Type B pancreatic cell (in vitro differentiated cells): ENCODE measurements at regions not wholly inside any gene's neighbourhood (a gene's known extent, or its start where the extent isn't known, plus 50 kb on each side); places are given as distances from the start of the nearest gene placed in this dataset.
"Not testable (repeated sequence)": the region's sequence is repeated elsewhere in the genome, so short reads cannot be mapped to it uniquely, and the experiment has no call there.

Experiments
- DNase-seq: peaks from one replicate; pipeline ENCODE4 v3.0.0; 2021; ENCODE audit warnings: mixed read lengths; ENCODE audit not compliant: unreplicated experiment; ENCODE audit errors: extremely low spot score
- H3K27ac Mint-ChIP-seq: 2 replicates; pipeline ENCODE4 v1.8.0; 2021; ENCODE audit warnings: mild to moderate bottlenecking, mixed read lengths
- H3K27me3 Mint-ChIP-seq: 2 replicates; pipeline ENCODE4 v1.8.0; 2021; ENCODE audit warnings: mixed read lengths
- H3K36me3 Mint-ChIP-seq: 2 replicates; pipeline ENCODE4 v1.8.0; 2021; ENCODE audit warnings: mixed read lengths
- H3K4me1 Mint-ChIP-seq: one replicate; pipeline ENCODE4 v1.8.0; 2021; ENCODE audit warnings: mixed read lengths; ENCODE audit not compliant: unreplicated experiment
- H3K4me3 Mint-ChIP-seq: 2 replicates; pipeline ENCODE4 v1.8.0; 2021; ENCODE audit warnings: mild to moderate bottlenecking, mixed read lengths
- H3K9me3 Mint-ChIP-seq: 2 replicates; pipeline ENCODE4 v1.8.0; 2021; ENCODE audit warnings: mixed read lengths
- CTCF ChIP-seq: fragments of 200-600 bp; sonication (generic); conservative IDR thresholded peaks from 2 replicates; pipeline ENCODE4 v1.5.0; 2021; ENCODE audit warnings: antibody characterized with exemption, mild to moderate bottlenecking

DNA sequence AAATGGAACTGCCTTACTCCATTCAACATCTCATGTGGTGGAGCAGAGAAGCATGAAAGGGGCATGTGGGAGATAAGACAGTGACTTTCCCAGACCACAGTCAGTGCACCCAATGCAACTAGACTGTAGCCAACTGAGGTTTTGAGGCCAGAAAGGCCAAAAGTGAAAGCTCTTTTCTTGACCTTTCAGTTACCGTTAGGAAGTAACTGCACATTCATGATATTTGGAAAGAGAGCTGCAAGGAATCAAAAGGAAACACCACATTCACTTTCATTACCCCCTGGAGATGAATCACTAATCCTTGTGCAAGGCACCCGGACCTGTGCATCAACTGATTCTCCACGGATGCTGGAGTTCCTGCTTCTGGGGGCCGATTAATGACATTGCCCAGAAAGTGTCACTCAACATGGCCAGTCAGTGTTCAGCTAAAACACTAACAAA is 72.9 kb upstream of the ELK3 start:
- no peak for DNase-seq
- no peak for TF ChIP-seq CTCF
- Mint-ChIP-seq H3K4me3 (no peak overlapping the region), H3K27ac (no peak overlapping the region), H3K9me3 (no peaks in the 10 kb centered on the region), H3K4me1 (peaks cover 18% of the 10 kb centered on the region), H3K27me3 (no peaks in the 10 kb centered on the region), H3K36me3 (no peaks in the 10 kb centered on the region)

GRCh38 chr12:96128292-96128691 is 65.9 kb upstream of the ELK3 start:
- H3K27me3 Mint-ChIP-seq, H3K4me1 Mint-ChIP-seq, H3K27ac Mint-ChIP-seq, DNase-seq, H3K36me3 Mint-ChIP-seq, H3K9me3 Mint-ChIP-seq, H3K4me3 Mint-ChIP-seq: not testable (repeated sequence)

GRCh38 chr12:96130396-96131059 is 63.6 kb upstream of the ELK3 start:
- no peak for TF ChIP-seq CTCF
- H3K27me3 Mint-ChIP-seq, result peaks cover 9% of the 10 kb centered on the region
- H3K4me3 Mint-ChIP-seq, result no peak overlapping the region
- H3K36me3 Mint-ChIP-seq, result no peaks in the 10 kb centered on the region
- H3K9me3 Mint-ChIP-seq, result no peaks in the 10 kb centered on the region
- no peaks in the 10 kb centered on the region for H3K4me1 Mint-ChIP-seq
- no peak for DNase-seq
- no peak overlapping the region for H3K27ac Mint-ChIP-seq

DNA sequence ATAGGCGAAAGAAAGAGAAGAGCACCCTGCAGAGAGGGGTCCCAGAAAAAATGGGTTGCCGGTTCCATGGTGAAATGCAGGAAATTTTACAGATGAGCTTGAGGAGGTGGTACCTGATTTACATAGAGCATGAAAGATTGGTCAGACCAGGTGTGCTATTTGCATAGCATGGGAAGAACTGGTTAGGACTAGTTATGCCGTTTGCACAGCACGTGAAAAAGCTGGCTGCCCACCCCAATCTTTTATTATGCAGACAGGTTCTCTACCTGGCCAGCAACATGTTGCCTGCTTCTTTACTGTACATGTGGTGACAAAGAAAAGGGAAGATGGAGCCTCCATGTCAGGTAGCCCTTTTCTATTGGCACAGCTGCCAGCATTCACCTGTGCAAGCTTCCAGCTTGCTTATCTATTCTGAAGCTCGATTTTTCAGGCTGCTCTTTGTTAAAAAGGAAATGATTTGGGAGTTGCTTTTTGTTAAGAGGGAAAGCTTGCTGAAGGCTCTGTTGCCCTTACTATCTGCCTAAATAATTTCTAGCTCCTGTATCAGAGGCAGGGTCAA is 62.9 kb upstream of the ELK3 start:
- TF ChIP-seq CTCF, result no peak
- Mint-ChIP-seq H3K27me3 (peaks cover 9% of the 10 kb centered on the region), H3K36me3 (no peaks in the 10 kb centered on the region), H3K27ac (no peak overlapping the region), H3K9me3 (no peaks in the 10 kb centered on the region), H3K4me1 (no peaks in the 10 kb centered on the region), H3K4me3 (no peak overlapping the region)
- no peak for DNase-seq

DNA sequence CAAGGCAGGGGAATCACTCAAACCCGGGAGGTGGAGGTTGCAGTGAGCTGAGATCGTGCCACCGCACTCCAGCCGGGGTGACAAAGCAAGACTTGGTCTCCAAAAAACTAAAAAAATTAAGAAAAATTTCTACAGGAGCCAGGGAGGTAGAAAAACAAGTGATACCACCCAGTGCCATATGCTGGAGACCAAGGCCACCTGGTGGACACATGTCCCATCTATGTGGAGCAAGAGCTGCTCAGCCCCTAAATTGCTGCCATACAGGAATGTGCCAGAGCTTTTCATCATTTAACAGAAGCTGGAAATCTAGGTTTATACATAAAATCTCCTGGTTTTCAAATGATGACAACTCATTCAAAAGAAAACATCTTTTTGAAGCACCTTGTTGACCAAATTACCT is 61.4 kb upstream of the ELK3 start:
- Mint-ChIP-seq H3K4me1 (no peaks in the 10 kb centered on the region), H3K4me3 (no peak overlapping the region), H3K36me3 (no peaks in the 10 kb centered on the region), H3K27me3 (peaks cover 9% of the 10 kb centered on the region), H3K9me3 (no peaks in the 10 kb centered on the region), H3K27ac (no peak overlapping the region)
- TF ChIP-seq CTCF, result peak; percentile 44
- DNase-seq, result no peak

GRCh38 chr12:96134200-96134599 is 60.0 kb upstream of the ELK3 start:
- Mint-ChIP-seq H3K9me3 (no peaks in the 10 kb centered on the region), H3K4me1 (no peaks in the 10 kb centered on the region), H3K36me3 (no peaks in the 10 kb centered on the region), H3K27me3 (peaks cover 9% of the 10 kb centered on the region), H3K27ac (peak overlapping the region; percentile 17), H3K4me3 (no peak overlapping the region)
- no peak for TF ChIP-seq CTCF
- no peak for DNase-seq
